ENCODE measurements at regions not wholly inside any gene's neighbourhood (a gene's known extent, or its start where the extent isn't known, plus 50 kb on each side); places are given as distances from the start of the nearest gene placed in this dataset.

DNA sequence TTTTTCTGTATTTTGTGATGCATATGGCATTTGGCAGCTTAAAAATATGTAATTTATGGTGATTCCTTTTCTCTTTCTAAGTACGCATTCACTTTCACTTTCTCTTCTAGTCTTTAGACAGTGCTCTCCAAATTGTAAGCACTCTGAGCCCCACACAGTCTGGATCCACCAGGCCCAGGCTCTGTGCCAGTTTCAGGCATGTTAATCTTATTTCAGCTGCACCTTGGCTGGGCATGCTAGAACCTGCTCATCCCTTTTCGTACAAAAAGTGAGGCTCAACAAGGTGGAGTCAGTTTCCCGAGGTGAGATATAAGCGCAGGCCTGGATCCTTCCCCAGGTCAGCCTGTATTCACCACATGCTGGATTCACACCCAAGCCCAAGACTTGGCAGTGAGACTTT lies 203.9 kb downstream of the MTX2 start:
- no peak for TF ChIP-seq CTCF (IDR thresholded peaks at IDR 0.05)
- TF ChIP-seq POLR2AphosphoS5 (IDR thresholded peaks at IDR 0.05; ENCODE audit: low read depth, low read length): no peak
